ENCODE measurements at regions not wholly inside any gene's neighbourhood (a gene's known extent, or its start where the extent isn't known, plus 50 kb on each side); places are given as distances from the start of the nearest gene placed in this dataset.

DNA sequence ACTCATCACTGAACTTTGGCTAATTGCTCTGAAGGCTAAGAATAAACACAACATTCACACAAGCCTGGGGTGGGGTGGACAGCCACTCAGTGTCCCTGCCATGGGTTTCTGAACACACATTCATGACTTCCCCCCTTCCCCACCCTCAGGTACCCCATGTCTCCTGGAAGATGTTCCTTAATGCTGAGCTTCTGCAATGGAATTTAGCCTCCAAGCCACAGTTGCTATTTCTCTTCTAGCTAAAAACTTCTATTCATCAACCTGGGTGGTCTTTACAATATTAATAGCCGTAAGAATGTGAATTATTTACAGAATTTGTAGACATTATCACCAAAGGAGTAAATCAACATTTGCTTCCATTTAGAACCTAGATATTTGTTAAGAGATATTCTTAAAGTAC, 175.1 kb downstream of the ACKR3 start:
- TF ChIP-seq, protein P1, sequence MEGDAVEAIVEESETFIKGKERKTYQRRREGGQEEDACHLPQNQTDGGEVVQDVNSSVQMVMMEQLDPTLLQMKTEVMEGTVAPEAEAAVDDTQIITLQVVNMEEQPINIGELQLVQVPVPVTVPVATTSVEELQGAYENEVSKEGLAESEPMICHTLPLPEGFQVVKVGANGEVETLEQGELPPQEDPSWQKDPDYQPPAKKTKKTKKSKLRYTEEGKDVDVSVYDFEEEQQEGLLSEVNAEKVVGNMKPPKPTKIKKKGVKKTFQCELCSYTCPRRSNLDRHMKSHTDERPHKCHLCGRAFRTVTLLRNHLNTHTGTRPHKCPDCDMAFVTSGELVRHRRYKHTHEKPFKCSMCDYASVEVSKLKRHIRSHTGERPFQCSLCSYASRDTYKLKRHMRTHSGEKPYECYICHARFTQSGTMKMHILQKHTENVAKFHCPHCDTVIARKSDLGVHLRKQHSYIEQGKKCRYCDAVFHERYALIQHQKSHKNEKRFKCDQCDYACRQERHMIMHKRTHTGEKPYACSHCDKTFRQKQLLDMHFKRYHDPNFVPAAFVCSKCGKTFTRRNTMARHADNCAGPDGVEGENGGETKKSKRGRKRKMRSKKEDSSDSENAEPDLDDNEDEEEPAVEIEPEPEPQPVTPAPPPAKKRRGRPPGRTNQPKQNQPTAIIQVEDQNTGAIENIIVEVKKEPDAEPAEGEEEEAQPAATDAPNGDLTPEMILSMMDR (IDR thresholded peaks at IDR 0.05) = no peak
- TF ChIP-seq POLR2A (IDR thresholded peaks at IDR 0.05) = no peak
